PC-3 (cell line): ENCODE measurements at regions not wholly inside any gene's neighbourhood (a gene's known extent, or its start where the extent isn't known, plus 50 kb on each side); places are given as distances from the start of the nearest gene placed in this dataset.

Source experiments
- EZH2 ChIP-seq: fragments of 300-600 bp; sonication (generic); IDR thresholded peaks from one replicate; pipeline ENCODE4 v1.6.1; 2017; ENCODE audit warnings: antibody characterized with exemption, mild to moderate bottlenecking, low read length; ENCODE audit not compliant: unreplicated experiment
- TF ChIP-seq, protein P1 (sequence below): fragments of 300-600 bp; sonication (generic); conservative IDR thresholded peaks from 2 replicates; pipeline ENCODE4 v1.5.1; 2017; ENCODE audit warnings: antibody characterized with exemption, low read depth, mild to moderate bottlenecking, low read length

DNA sequence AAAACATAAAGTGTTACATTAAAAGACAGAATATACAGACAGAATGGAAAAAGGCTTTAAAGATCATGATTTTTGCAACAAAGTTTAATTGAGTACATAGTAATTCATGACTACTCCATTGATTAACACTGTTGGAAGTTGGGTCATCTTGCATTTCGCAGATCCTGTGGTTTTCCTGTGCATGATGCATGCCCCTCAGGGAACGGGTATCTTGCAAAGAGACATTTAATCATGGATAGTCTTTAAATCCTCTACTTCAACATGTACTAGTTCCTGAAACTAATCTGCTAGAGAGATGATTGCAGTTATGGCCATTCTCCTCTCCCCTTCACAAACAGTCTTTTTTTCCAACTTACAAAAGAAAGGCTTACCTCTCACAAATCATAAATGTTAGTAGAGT, 155.6 kb upstream of the DSEL start:
- TF ChIP-seq, protein P1, sequence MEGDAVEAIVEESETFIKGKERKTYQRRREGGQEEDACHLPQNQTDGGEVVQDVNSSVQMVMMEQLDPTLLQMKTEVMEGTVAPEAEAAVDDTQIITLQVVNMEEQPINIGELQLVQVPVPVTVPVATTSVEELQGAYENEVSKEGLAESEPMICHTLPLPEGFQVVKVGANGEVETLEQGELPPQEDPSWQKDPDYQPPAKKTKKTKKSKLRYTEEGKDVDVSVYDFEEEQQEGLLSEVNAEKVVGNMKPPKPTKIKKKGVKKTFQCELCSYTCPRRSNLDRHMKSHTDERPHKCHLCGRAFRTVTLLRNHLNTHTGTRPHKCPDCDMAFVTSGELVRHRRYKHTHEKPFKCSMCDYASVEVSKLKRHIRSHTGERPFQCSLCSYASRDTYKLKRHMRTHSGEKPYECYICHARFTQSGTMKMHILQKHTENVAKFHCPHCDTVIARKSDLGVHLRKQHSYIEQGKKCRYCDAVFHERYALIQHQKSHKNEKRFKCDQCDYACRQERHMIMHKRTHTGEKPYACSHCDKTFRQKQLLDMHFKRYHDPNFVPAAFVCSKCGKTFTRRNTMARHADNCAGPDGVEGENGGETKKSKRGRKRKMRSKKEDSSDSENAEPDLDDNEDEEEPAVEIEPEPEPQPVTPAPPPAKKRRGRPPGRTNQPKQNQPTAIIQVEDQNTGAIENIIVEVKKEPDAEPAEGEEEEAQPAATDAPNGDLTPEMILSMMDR: no peak
- no peak for TF ChIP-seq EZH2
